H9 (cell line): ENCODE measurements at regions not wholly inside any gene's neighbourhood (a gene's known extent, or its start where the extent isn't known, plus 50 kb on each side); places are given as distances from the start of the nearest gene placed in this dataset.

ENCODE experiments used
- DNase-seq: peaks from one replicate; pipeline ENCODE4 v3.0.0-alpha.2; 2017
- H2AFZ ChIP-seq: one replicate; pipeline ENCODE4 v1.6.1; 2013; ENCODE audit warnings: mild to moderate bottlenecking, low read length, control low read depth, moderate library complexity
- H2AK5ac ChIP-seq: 2 replicates; pipeline ENCODE4 v1.6.1; 2013; ENCODE audit warnings: low read length, control low read depth, mixed read lengths; ENCODE audit not compliant: insufficient read length
- H2BK120ac ChIP-seq: one replicate; pipeline ENCODE4 v1.6.1; 2013; ENCODE audit warnings: low read depth, mild to moderate bottlenecking, low read length, control low read depth, inconsistent platforms; ENCODE audit not compliant: poor library complexity, severe bottlenecking
- H2BK12ac ChIP-seq: 2 replicates; pipeline ENCODE4 v1.6.1; 2013; ENCODE audit warnings: low read length, control low read depth, mixed read lengths, low read depth; ENCODE audit not compliant: insufficient read length
- H2BK15ac ChIP-seq: 2 replicates; pipeline ENCODE4 v1.6.1; 2013; ENCODE audit warnings: low read depth, low read length, control low read depth
- H2BK20ac ChIP-seq: one replicate; pipeline ENCODE4 v1.6.1; 2013; ENCODE audit warnings: low read depth, mild to moderate bottlenecking, low read length, control low read depth, inconsistent platforms; ENCODE audit not compliant: poor library complexity, severe bottlenecking
- H2BK5ac ChIP-seq: 2 replicates; pipeline ENCODE4 v1.6.1; 2013; ENCODE audit warnings: low read length, control low read depth, mixed read lengths; ENCODE audit not compliant: insufficient read length
- H3K14ac ChIP-seq: 2 replicates; pipeline ENCODE4 v1.6.1; 2013; ENCODE audit warnings: low read length, control low read depth; ENCODE audit not compliant: insufficient read depth
- H3K18ac ChIP-seq: 2 replicates; pipeline ENCODE4 v1.6.1; 2013; ENCODE audit warnings: low read depth, mild to moderate bottlenecking, mixed read lengths, low read length, control low read depth; ENCODE audit not compliant: insufficient read length
- H3K23ac ChIP-seq: 2 replicates; pipeline ENCODE4 v1.6.1; 2013; ENCODE audit warnings: low read length, control low read depth, mixed read lengths, low read depth; ENCODE audit not compliant: insufficient read length
- H3K23me2 ChIP-seq: 2 replicates; pipeline ENCODE4 v1.6.1; 2013; ENCODE audit warnings: low read depth, mild to moderate bottlenecking, mixed read lengths, low read length, control low read depth; ENCODE audit not compliant: insufficient read length, poor library complexity, severe bottlenecking
- H3K27ac ChIP-seq: 2 replicates; pipeline ENCODE4 v1.5.1; 2013; ENCODE audit warnings: low read length, control low read depth, mixed read lengths, low read depth; ENCODE audit not compliant: insufficient read length
- H3K27me3 ChIP-seq: 2 replicates; pipeline ENCODE4 v1.6.1; 2013; ENCODE audit warnings: low read length, control low read depth, inconsistent platforms; ENCODE audit not compliant: insufficient read depth
- H3K4ac ChIP-seq: 2 replicates; pipeline ENCODE4 v1.6.1; 2013; ENCODE audit warnings: low read depth, mild to moderate bottlenecking, control low read depth, inconsistent platforms, low read length, moderate library complexity
- H3K4me1 ChIP-seq: 2 replicates; pipeline ENCODE4 v1.6.1; 2013; ENCODE audit warnings: low read length, control low read depth, inconsistent platforms; ENCODE audit not compliant: insufficient read depth
- H3K4me2 ChIP-seq: 2 replicates; pipeline ENCODE4 v1.6.1; 2013; ENCODE audit warnings: low read length, control low read depth, mixed read lengths; ENCODE audit not compliant: insufficient read length, insufficient read depth
- H3K56ac ChIP-seq: 2 replicates; pipeline ENCODE4 v1.6.1; 2013; ENCODE audit warnings: low read depth, mild to moderate bottlenecking, mixed read lengths, low read length, control low read depth; ENCODE audit not compliant: insufficient read length
- H3K79me1 ChIP-seq: 2 replicates; pipeline ENCODE4 v1.6.1; 2013; ENCODE audit warnings: low read depth, mild to moderate bottlenecking, moderate library complexity, low read length, control low read depth, inconsistent platforms; ENCODE audit not compliant: insufficient read depth, poor library complexity, severe bottlenecking
- H3K79me2 ChIP-seq: 2 replicates; pipeline ENCODE4 v1.6.1; 2013; ENCODE audit warnings: low read length, control low read depth, inconsistent platforms; ENCODE audit not compliant: insufficient read depth
- H3K9ac ChIP-seq: 2 replicates; pipeline ENCODE4 v1.6.1; 2013; ENCODE audit warnings: low read length, control low read depth, mixed read lengths; ENCODE audit not compliant: insufficient read length; ENCODE audit errors: extremely low read depth
- H3K9me3 ChIP-seq: one replicate; pipeline ENCODE4 v1.6.1; 2013; ENCODE audit warnings: low read depth, low read length, inconsistent platforms; ENCODE audit not compliant: control insufficient read depth
- H3T11ph ChIP-seq: one replicate; pipeline ENCODE4 v1.6.1; 2013; ENCODE audit warnings: mild to moderate bottlenecking, low read length, control low read depth, inconsistent platforms
- H4K20me1 ChIP-seq: one replicate; pipeline ENCODE4 v1.6.1; 2013; ENCODE audit not compliant: control insufficient read depth, insufficient read length, insufficient read depth
- H4K5ac ChIP-seq: 2 replicates; pipeline ENCODE4 v1.6.1; 2013; ENCODE audit warnings: low read depth, mild to moderate bottlenecking, mixed read lengths, low read length, control low read depth; ENCODE audit not compliant: insufficient read length
- H4K8ac ChIP-seq: replicated peaks from 2 replicates; pipeline ENCODE4 v1.6.1; 2013; ENCODE audit warnings: low read length, control low read depth, mixed read lengths, low read depth; ENCODE audit not compliant: insufficient read length
- H4K91ac ChIP-seq: 2 replicates; pipeline ENCODE4 v1.6.1; 2013; ENCODE audit warnings: low read depth, mild to moderate bottlenecking, moderate library complexity, mixed read lengths, low read length, control low read depth; ENCODE audit not compliant: insufficient read length
- H3K27ac Mint-ChIP-seq, 3 experiments: 2 replicates in 2 of 3; 3 replicates in 1 of 3; pipeline ENCODE4 v1.8.0; 2020 to 2021; ENCODE audit warnings: mixed read lengths in 3 of 3, mild to moderate bottlenecking in 1 of 3, moderate library complexity in 1 of 3
- H3K27me3 Mint-ChIP-seq: 2 replicates; pipeline ENCODE4 v1.8.0; 2021; ENCODE audit warnings: low read depth, mild to moderate bottlenecking, moderate library complexity, mixed read lengths
- H3K36me3 Mint-ChIP-seq, 3 experiments: 2 replicates in 2 of 3; 3 replicates in 1 of 3; pipeline ENCODE4 v1.8.0; 2020 to 2021; ENCODE audit warnings: low read depth in 3 of 3, mixed read lengths in 3 of 3; ENCODE audit not compliant: insufficient read depth in 1 of 3
- H3K4me1 Mint-ChIP-seq, 2 experiments: 2 replicates each; pipeline ENCODE4 v1.8.0; 2020; ENCODE audit warnings: mixed read lengths in 2 of 2
- H3K4me3 Mint-ChIP-seq, 2 experiments: 2 replicates in 1 of 2; 3 replicates in 1 of 2; pipeline ENCODE4 v1.8.0; 2020 to 2021; ENCODE audit warnings: mild to moderate bottlenecking in 2 of 2, mixed read lengths in 2 of 2, moderate library complexity in 1 of 2
- H3K9me3 Mint-ChIP-seq, 2 experiments: 2 replicates in 1 of 2; 3 replicates in 1 of 2; pipeline ENCODE4 v1.8.0; 2020; ENCODE audit warnings: mild to moderate bottlenecking in 2 of 2, mixed read lengths in 2 of 2, moderate library complexity in 1 of 2
- TF ChIP-seq, protein P1 (sequence below): fragments of 200-600 bp; sonication (generic); conservative IDR thresholded peaks from 3 replicates; pipeline ENCODE4 v1.8.0; 2021; ENCODE audit warnings: antibody characterized with exemption, mild to moderate bottlenecking

- H3K4me3 Mint-ChIP-seq = no peak overlapping the region
- TF ChIP-seq, protein P1, sequence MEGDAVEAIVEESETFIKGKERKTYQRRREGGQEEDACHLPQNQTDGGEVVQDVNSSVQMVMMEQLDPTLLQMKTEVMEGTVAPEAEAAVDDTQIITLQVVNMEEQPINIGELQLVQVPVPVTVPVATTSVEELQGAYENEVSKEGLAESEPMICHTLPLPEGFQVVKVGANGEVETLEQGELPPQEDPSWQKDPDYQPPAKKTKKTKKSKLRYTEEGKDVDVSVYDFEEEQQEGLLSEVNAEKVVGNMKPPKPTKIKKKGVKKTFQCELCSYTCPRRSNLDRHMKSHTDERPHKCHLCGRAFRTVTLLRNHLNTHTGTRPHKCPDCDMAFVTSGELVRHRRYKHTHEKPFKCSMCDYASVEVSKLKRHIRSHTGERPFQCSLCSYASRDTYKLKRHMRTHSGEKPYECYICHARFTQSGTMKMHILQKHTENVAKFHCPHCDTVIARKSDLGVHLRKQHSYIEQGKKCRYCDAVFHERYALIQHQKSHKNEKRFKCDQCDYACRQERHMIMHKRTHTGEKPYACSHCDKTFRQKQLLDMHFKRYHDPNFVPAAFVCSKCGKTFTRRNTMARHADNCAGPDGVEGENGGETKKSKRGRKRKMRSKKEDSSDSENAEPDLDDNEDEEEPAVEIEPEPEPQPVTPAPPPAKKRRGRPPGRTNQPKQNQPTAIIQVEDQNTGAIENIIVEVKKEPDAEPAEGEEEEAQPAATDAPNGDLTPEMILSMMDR = no peak
- H3K4ac ChIP-seq = no peak overlapping the region
Observed at GRCh38 chr4:79512363-79512762, 104.3 kb upstream of the GK2 start.

More at GRCh38 chr4:79512363-79512762, 104.3 kb upstream of the GK2 start:
- H3K79me1 ChIP-seq = no peaks in the 10 kb centered on the region
- no peaks in the 10 kb centered on the region for H3K23me2 ChIP-seq
- no peak overlapping the region for H3K14ac ChIP-seq
- no peak overlapping the region for H2BK120ac ChIP-seq
- H2BK12ac ChIP-seq = no peak overlapping the region
- no peak overlapping the region for H3K56ac ChIP-seq
- no peaks in the 10 kb centered on the region for H4K20me1 ChIP-seq
- no peak overlapping the region for H3K9ac ChIP-seq
- Mint-ChIP-seq H3K27me3 (no peaks in the 10 kb centered on the region), H3K4me1 (no peaks in the 10 kb centered on the region), H3K27ac (no peak overlapping the region), H3K9me3 (no peaks in the 10 kb centered on the region), H3K36me3 (no peaks in the 10 kb centered on the region)
- H2BK20ac ChIP-seq = no peak overlapping the region
- H3K79me2 ChIP-seq = no peaks in the 10 kb centered on the region
- H2BK5ac ChIP-seq = no peak overlapping the region
- no peak overlapping the region for H3K4me2 ChIP-seq
- no peak overlapping the region for H3K18ac ChIP-seq
- H2BK15ac ChIP-seq = no peak overlapping the region
- H2AK5ac ChIP-seq = no peak overlapping the region
- no peak for DNase-seq
- H3K27ac ChIP-seq = no peak overlapping the region
- H3K9me3 ChIP-seq = no peaks in the 10 kb centered on the region
- no peaks in the 10 kb centered on the region for H3K4me1 ChIP-seq
- H3T11ph ChIP-seq = no peak overlapping the region
- no peak overlapping the region for H3K23ac ChIP-seq
- H2AFZ ChIP-seq = no peak overlapping the region
- no peak overlapping the region for H4K5ac ChIP-seq
- no peak overlapping the region for H4K8ac ChIP-seq
- no peaks in the 10 kb centered on the region for H3K27me3 ChIP-seq
- no peak overlapping the region for H4K91ac ChIP-seq
